Heart right ventricle (tissue), 16 donors: ENCODE measurements at regions not wholly inside any gene's neighbourhood (a gene's known extent, or its start where the extent isn't known, plus 50 kb on each side); places are given as distances from the start of the nearest gene placed in this dataset.
A peak's percentile ranks its signal among the peaks of the same experiment; 100 is the strongest.
"Not testable (repeated sequence)": the region's sequence is repeated elsewhere in the genome, so short reads cannot be mapped to it uniquely, and the experiment has no call there.

Experiments used
- ATAC-seq, 8 donors: fragments of 200-7000 bp; cut with Tn5 transposase; one replicate each; pipeline ENCODE4 v1.9.1; 2020; ENCODE audit warnings: mild to moderate bottlenecking in 8 of 8, moderate library complexity in 8 of 8, moderate number of reproducible peaks in 1 of 8
- DNase-seq, 2 donors: peaks; one replicate each; pipeline ENCODE4 v3.0.0-alpha.2; 2020
- H3K27ac ChIP-seq, 10 donors: fragments of 200-600 bp; sonication (generic) in 2 of 10; one replicate each; pipeline versions ENCODE4 v1.5.0 to v1.8.0; 2020 to 2022; ENCODE audit warnings: mild to moderate bottlenecking in 3 of 10
- H3K27me3 ChIP-seq, 7 donors: fragments of 200-600 bp; one replicate each; pipeline ENCODE4 v1.8.0; 2021 to 2022; ENCODE audit warnings: mild to moderate bottlenecking in 2 of 7
- H3K36me3 ChIP-seq, 9 donors: fragments of 200-600 bp; sonication (generic) in 1 of 9; one replicate each; pipeline versions ENCODE4 v1.5.0 to v1.8.0; 2020 to 2022; ENCODE audit warnings: mild to moderate bottlenecking in 2 of 9
- H3K4me1 ChIP-seq, 9 donors: fragments of 200-600 bp; sonication (generic) in 1 of 9; one replicate each; pipeline versions ENCODE4 v1.5.0 to v1.8.0; 2020 to 2022; ENCODE audit warnings: mild to moderate bottlenecking in 4 of 9
- H3K4me3 ChIP-seq, 10 donors: fragments of 200-600 bp; sonication (generic) in 2 of 10; one replicate each; pipeline versions ENCODE4 v1.5.0 to v1.8.0; 2020 to 2022; ENCODE audit warnings: mild to moderate bottlenecking in 7 of 10, moderate library complexity in 2 of 10
- H3K9me3 ChIP-seq, 11 donors: fragments of 200-600 bp in 10 of 11; sonication (generic) in 2 of 11; one replicate each; pipeline versions ENCODE4 v1.5.0 to v1.8.0; 2013 to 2022; ENCODE audit warnings: mild to moderate bottlenecking in 2 of 11, control low read depth in 1 of 11, moderate library complexity in 1 of 11
- CTCF ChIP-seq, 9 donors: fragments of 200-600 bp; sonication (generic) in 2 of 9; IDR thresholded peaks; one replicate each; pipeline versions ENCODE4 v1.5.0 to v1.8.0; 2021 to 2022; ENCODE audit warnings: antibody characterized with exemption in 9 of 9, mild to moderate bottlenecking in 5 of 9, moderate library complexity in 1 of 9
- WGBS, 2 donors: extraction: QIAGEN DNeasy Blood & Tissue Kit; methylation state at CpG; one replicate each; pipeline ENCODE4 v1.1.7; 2013; ENCODE audit warnings: inconsistent platforms in 1 of 2; 5-methylcytosine and 5-hydroxymethylcytosine counted together
- intact Hi-C, 10 donors: fragments of 100-400 bp; cut with DNase I; formaldehyde crosslinking; loops; one replicate each; pipeline versions ENCODE4 v1.11.1 to v1.14.2; 2022
- donor health status: Arrhythmogenic right ventricular cardiomyopathy.
- donor health status: ischemic (EF 13 %, LVEDD 7.1; RV severe dilation, severe dysfunction).
- donor health status: healthy with polysubstance abuse.
- donor health status: DM: no; HTN: yes; CAD: no.
- donor health status: DM: no; HTN: no; CAD: no.
- donor health status: ischemic (EF 25% LVEDD 6.9; RV normal size, moderate dysfunction).
- donor health status: ischemic (EF 25% LVEDD 5.7; RV mildly dilated, moderate dysfunction).
- donor health status: healthy.
- donor health status: DM: yes; HTN: yes; CAD: no.
- donor health status: Ischemic cardiomyopathy.
- donor health status: ischemic (EF 35%, LVEDD 5.7; RV mildly dilated, moderate dysfunction).
- donor health status: nonischemic (EF 11% LVEDD 7.7; RV severe dilation, severe dysfunction).
- donor health status: DM: yes; HTN: yes; CAD: no.
- donor health status: PGD.
- donor health status: ischemic (EF 29% LVEDD 5.4; RV normal size, mild dysfunction).
- donor health status: nonischemic (EF 23%, LVEDD 6.1; RV moderate dilation, normal function).

GRCh38 chr20:48364055-48364454, 463.7 kb downstream of the PREX1 start:
- intact Hi-C loops = no loop called here
- no peaks in the 10 kb centered on the region for H3K27me3 ChIP-seq
- H3K27ac ChIP-seq = no peak overlapping the region
- no peaks in the 10 kb centered on the region for H3K36me3 ChIP-seq
- H3K4me3 ChIP-seq = no peak overlapping the region
- no peak for TF ChIP-seq CTCF (IDR thresholded peaks at IDR 0.05)
- no peak for ATAC-seq
- H3K9me3 ChIP-seq = peaks cover 0 to 6% (median 0%) of the 10 kb centered on the region in 11 donors
- H3K4me1 ChIP-seq = peaks cover 0 to 16% (median 0%) of the 10 kb centered on the region in 9 donors
- DNase-seq = no peak

- ATAC-seq (no peak), DNase-seq (no peak)
- H3K4me1 ChIP-seq = no peaks in the 10 kb centered on the region
- no peak overlapping the region for H3K4me3 ChIP-seq
- intact Hi-C loops = no loop called here
- H3K27me3 ChIP-seq = no peaks in the 10 kb centered on the region
- H3K27ac ChIP-seq = no peak overlapping the region
- TF ChIP-seq CTCF (IDR thresholded peaks at IDR 0.05) = no peak
- no peaks in the 10 kb centered on the region for H3K9me3 ChIP-seq
- H3K36me3 ChIP-seq = no peaks in the 10 kb centered on the region
- WGBS, 2 donors = 78 to 83% methylated on average over 9 of the region's 9 CpGs
These were observed 467.3 kb downstream of the PREX1 start for GRCh38 chr20:48360342-48360975.

GRCh38 chr20:48359692-48360341, 468.0 kb downstream of the PREX1 start:
- ATAC-seq (no peak), DNase-seq (no peak)
- WGBS, 2 donors = 63 to 65% methylated on average over 14 to 17 of the region's 17 CpGs
- Histone ChIP-seq H3K27ac (no peak overlapping the region), H3K27me3 (no peaks in the 10 kb centered on the region), H3K36me3 (no peaks in the 10 kb centered on the region), H3K9me3 (peaks cover 0 to 2% (median 0%) of the 10 kb centered on the region in 11 donors), H3K4me3 (no peak overlapping the region), H3K4me1 (no peaks in the 10 kb centered on the region)
- intact Hi-C loops = no loop called here
- TF ChIP-seq CTCF (IDR thresholded peaks at IDR 0.05) = no peak

GRCh38 chr20:48359055-48359390, 468.8 kb downstream of the PREX1 start:
- H3K4me3 ChIP-seq, H3K9me3 ChIP-seq, H3K36me3 ChIP-seq, H3K27me3 ChIP-seq, H3K4me1 ChIP-seq, DNase-seq, H3K27ac ChIP-seq, intact Hi-C loops: not testable (repeated sequence)
- 64 to 71% methylated on average over 4 to 8 of the region's 8 CpGs for WGBS, 2 donors
- ATAC-seq = peak in 1 of 8 donors; percentile 41
